ENCODE measurements at regions not wholly inside any gene's neighbourhood (a gene's known extent, or its start where the extent isn't known, plus 50 kb on each side); places are given as distances from the start of the nearest gene placed in this dataset.

DNA sequence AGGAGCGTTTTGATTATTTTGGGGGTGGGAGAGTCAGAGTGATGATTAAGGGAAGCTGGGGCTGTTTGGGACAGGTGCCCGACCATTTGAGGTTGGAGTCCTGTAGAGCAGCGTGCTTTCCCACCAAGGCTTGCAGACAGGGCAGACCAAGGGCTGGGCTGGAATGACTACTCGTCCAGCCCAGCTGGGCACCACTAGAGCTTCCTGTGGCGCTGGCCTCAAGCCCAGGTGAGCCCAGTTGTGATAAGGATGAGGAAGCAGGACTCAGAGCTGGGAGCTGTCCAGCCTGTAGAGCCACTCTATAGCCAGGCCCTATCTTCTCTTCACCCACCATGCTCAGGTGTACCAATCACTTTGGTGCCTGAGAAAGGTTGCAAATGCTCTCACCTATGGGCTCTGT lies 75.8 kb upstream of the ACAN start:
- Mint-ChIP-seq H3K4me3 (no peak overlapping the region), H3K9me3 (ENCODE audit: low read depth) (no peaks in the 10 kb centered on the region), H3K27ac (no peak overlapping the region), H3K4me1 (no peaks in the 10 kb centered on the region), H3K27me3 (peaks cover 10% of the 10 kb centered on the region), H3K36me3 (ENCODE audit: low read depth) (no peaks in the 10 kb centered on the region)
- ATAC-seq, result no peak
- intact Hi-C loops (cut with DNase I, micrococcal nuclease), result no loop called here
- DNase-seq, result no peak
- CTCF ChIA-PET, result no interaction called here
- POLR2A ChIA-PET, result no interaction called here

DNA sequence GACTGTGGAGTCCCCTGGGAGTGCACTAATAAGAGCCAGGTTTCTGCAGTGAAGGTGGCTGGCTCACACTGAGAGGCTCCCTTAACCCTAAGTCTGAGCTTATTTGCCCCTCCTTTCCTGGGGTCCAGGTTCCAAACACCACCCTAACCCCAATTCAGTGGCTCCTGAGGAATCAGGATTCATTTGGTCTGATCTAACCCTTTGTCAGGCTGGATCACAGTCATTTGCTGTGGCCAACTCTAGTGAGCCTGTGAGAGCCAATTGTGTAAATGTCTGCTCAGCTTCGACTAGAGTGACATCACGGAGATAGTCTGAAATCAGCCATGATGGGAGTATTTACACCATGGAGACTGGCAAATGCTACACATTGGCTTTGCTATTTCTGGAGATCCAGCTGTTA lies 73.7 kb upstream of the ACAN start:
- intact Hi-C loops (cut with DNase I, micrococcal nuclease), result no loop called here
- Mint-ChIP-seq H3K9me3 (ENCODE audit: low read depth) (no peaks in the 10 kb centered on the region), H3K36me3 (ENCODE audit: low read depth) (no peaks in the 10 kb centered on the region), H3K27ac (no peak overlapping the region), H3K4me1 (no peaks in the 10 kb centered on the region), H3K4me3 (no peak overlapping the region), H3K27me3 (peaks cover 8% of the 10 kb centered on the region)
- ChIA-PET CTCF (interaction anchor here (0.7 kb wide), 2 partner anchors 393 to 473 kb away, joined by 3 to 4 read pairs; no protein-coding TSS in a partner anchor), POLR2A (no interaction called here)
- DNase-seq, result no peak
- ATAC-seq, result no peak

DNA sequence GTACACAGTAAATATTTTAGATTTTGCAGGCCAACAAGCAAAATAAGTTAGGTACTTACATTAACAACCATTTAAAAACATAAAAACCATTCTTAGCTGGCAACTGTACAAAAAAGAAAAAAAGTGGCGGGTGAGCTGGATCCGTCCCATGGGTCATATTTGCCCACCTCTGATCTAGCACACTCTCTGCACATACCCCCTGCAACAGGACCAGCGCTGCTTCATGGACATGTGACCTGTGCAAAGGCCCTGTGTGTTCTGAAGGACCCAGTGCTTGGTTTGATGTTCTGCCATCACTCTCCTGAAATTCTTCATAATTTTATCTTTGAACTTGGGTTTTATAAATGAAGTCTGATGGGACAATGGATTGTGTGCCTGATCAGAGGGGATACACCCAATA lies 72.5 kb upstream of the ACAN start:
- Mint-ChIP-seq H3K4me3 (no peak overlapping the region), H3K27ac (no peak overlapping the region), H3K4me1 (no peaks in the 10 kb centered on the region), H3K36me3 (ENCODE audit: low read depth) (no peaks in the 10 kb centered on the region), H3K27me3 (peaks cover 8% of the 10 kb centered on the region), H3K9me3 (ENCODE audit: low read depth) (no peaks in the 10 kb centered on the region)
- ChIA-PET CTCF (no interaction called here), POLR2A (no interaction called here)
- ATAC-seq (no peak), DNase-seq (no peak)
- intact Hi-C loops (cut with DNase I, micrococcal nuclease), result no loop called here

DNA sequence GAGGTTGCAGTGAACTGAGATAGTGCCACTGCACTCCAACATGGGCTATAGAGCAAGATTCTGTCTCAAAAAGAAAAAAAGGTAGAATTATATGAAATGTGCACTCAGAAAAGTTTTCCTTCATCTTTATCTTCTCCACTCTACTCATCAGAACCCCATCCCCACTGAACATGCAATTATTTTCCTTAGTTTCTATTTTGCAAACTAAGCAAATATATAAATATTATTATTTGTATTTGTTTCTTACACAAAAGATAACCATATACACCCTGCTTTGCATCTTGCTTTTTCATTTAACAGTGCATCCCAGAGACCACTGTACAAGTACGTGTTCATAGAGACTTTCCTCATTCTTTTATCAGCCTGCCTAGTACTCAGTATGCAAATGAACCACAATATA lies 68.0 kb upstream of the ACAN start:
- peaks cover 10% of the 10 kb centered on the region for H3K27me3 Mint-ChIP-seq
- H3K27ac Mint-ChIP-seq, result no peak overlapping the region
- DNase-seq (no peak), ATAC-seq (no peak)
- H3K4me3 Mint-ChIP-seq, result no peak overlapping the region
- intact Hi-C loops (cut with DNase I, micrococcal nuclease), result no loop called here
- no peaks in the 10 kb centered on the region for H3K36me3 Mint-ChIP-seq (ENCODE audit: low read depth)
- no peaks in the 10 kb centered on the region for H3K4me1 Mint-ChIP-seq
- ChIA-PET CTCF (no interaction called here), POLR2A (no interaction called here)
- H3K9me3 Mint-ChIP-seq (ENCODE audit: low read depth), result no peaks in the 10 kb centered on the region

DNA sequence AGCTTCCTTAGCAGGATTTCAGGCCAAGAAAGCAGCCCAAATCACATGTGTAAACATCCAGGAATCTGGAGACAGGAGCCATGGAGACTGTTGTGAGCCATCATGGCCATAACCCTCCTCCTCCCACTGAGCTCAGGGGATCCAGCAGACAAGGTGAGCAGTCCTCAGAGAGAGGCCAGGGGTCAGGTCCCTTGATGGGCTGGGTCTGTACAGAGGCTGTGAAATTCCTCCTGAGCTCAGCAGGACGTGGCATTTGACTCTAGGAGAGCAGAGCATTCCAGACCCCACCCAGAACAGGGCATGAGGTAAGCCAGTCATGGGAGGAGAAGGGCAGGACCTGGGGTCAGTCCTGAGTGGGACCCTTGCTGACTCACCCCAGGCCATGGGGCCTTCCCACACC lies 67.0 kb upstream of the ACAN start:
- Mint-ChIP-seq H3K27me3 (peaks cover 12% of the 10 kb centered on the region), H3K4me3 (no peak overlapping the region), H3K4me1 (no peaks in the 10 kb centered on the region), H3K36me3 (ENCODE audit: low read depth) (no peaks in the 10 kb centered on the region), H3K27ac (no peak overlapping the region), H3K9me3 (ENCODE audit: low read depth) (no peaks in the 10 kb centered on the region)
- intact Hi-C loops (cut with DNase I, micrococcal nuclease), result no loop called here
- no peak for ATAC-seq
- no peak for DNase-seq
- POLR2A ChIA-PET, result no interaction called here
- CTCF ChIA-PET, result interaction anchor here (0.7 kb wide), 1 partner anchor 442 kb away, joined by 3 read pairs; no protein-coding TSS in a partner anchor

DNA sequence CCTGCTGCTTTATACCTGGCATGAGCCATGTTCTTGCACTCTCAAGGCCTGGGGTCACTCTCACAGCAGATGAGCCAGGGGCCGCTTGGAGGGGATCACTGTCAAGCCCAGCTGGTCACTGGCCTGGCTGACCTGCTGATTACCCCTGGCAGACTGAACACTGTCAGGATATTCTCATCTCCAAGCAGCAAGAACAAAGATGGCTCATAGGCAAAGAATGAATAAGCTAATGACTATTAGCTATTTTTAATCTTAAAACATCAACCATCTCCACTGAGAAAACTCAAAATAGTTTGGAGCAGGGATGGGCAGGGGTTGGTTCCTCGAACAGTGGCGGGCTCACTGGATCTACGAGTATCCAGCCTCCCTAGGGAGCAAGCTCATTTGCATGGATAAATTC lies 64.4 kb upstream of the ACAN start:
- no peak overlapping the region for H3K27ac Mint-ChIP-seq
- DNase-seq, result no peak
- CTCF ChIA-PET, result interaction anchor here (0.6 kb wide), 2 partner anchors 8 to 171 kb away, joined by 3 to 4 read pairs; no protein-coding TSS in a partner anchor
- no peaks in the 10 kb centered on the region for H3K9me3 Mint-ChIP-seq (ENCODE audit: low read depth)
- POLR2A ChIA-PET, result no interaction called here
- no peaks in the 10 kb centered on the region for H3K36me3 Mint-ChIP-seq (ENCODE audit: low read depth)
- ATAC-seq, result no peak
- no peaks in the 10 kb centered on the region for H3K4me1 Mint-ChIP-seq
- peaks cover 14% of the 10 kb centered on the region for H3K27me3 Mint-ChIP-seq
- H3K4me3 Mint-ChIP-seq, result no peak overlapping the region
- intact Hi-C loops (cut with DNase I, micrococcal nuclease), result no loop called here

DNA sequence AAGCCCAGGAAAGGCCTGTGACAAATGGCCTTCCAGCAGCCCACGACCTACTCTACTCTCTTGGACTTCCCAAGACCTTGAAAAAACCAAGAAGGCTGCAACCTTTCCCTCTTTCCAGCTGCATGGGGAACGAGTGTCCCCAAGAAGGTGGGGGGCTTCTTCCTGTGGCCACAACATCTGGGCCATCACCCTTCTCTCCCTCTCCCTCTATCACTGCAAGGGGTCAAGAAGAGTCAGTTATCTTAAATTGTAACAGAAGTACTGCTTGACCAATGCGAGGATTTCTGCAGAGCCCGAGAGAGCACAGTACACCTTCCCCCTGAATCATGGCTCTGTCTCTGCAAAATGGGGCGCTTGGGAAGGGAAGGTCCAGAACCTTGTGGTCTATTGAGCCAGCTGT lies 63.7 kb upstream of the ACAN start:
- no peak for ATAC-seq
- H3K9me3 Mint-ChIP-seq (ENCODE audit: low read depth), result no peaks in the 10 kb centered on the region
- POLR2A ChIA-PET, result no interaction called here

DNA sequence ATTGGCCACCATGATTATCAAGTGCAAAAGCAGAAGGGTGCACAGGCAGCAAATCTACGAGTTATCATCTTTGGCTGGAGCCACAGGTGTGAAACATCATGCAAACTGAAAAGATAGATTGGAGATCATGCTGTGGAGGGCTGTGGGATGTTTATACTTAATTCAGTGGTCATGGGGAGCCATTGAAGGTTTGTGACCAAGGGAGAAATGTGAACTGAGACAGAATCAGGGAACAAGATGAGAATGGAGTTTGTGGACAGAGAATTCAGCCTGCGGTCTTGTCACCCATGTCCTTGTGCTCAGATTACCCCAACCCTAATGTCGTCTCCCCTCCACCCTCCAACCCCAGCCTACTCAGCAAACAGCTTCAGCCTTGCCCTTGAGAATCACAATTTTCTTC lies 62.9 kb upstream of the ACAN start:
- POLR2A ChIA-PET, result no interaction called here
- CTCF ChIA-PET, result no interaction called here

More for the DNA sequence above, 63.7 kb upstream of the ACAN start:
- Mint-ChIP-seq H3K36me3 (ENCODE audit: low read depth) (no peaks in the 10 kb centered on the region), H3K4me1 (no peaks in the 10 kb centered on the region), H3K4me3 (no peak overlapping the region), H3K27me3 (peaks cover 16% of the 10 kb centered on the region), H3K27ac (no peak overlapping the region)
- intact Hi-C loops (cut with DNase I, micrococcal nuclease), result no loop called here
- CTCF ChIA-PET, result interaction anchor here (0.6 kb wide), 1 partner anchor 172 kb away, joined by 3 read pairs; no protein-coding TSS in a partner anchor
- no peak for DNase-seq

DNA sequence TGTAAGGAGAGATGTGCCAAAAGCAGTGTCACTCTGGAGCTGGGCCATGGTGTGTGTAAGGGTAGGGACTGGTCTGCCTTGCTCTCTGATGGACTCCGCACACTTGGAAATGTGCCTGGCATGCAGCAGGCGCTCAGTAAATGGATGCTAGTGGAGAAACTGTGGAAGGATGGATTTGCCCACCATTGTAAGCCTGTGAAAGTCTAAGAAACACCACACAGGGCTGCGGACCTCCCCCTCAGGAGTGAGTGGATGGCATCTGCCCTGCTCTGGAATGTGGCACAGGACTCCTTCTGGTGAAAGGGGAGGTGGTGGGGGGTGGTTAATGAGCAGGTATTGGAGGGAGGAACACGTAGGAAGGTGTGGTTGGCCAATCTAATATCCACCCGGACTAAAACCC lies 62.2 kb upstream of the ACAN start:
- Mint-ChIP-seq H3K4me1 (no peaks in the 10 kb centered on the region), H3K9me3 (ENCODE audit: low read depth) (no peaks in the 10 kb centered on the region), H3K4me3 (no peak overlapping the region), H3K27ac (no peak overlapping the region), H3K36me3 (ENCODE audit: low read depth) (no peaks in the 10 kb centered on the region), H3K27me3 (peaks cover 18% of the 10 kb centered on the region)
- intact Hi-C loops (cut with DNase I, micrococcal nuclease), result no loop called here
- DNase-seq, result no peak
- CTCF ChIA-PET, result no interaction called here
- ATAC-seq, result no peak
- POLR2A ChIA-PET, result no interaction called here

More for the DNA sequence above, 62.9 kb upstream of the ACAN start:
- intact Hi-C loops (cut with DNase I, micrococcal nuclease), result no loop called here
- Mint-ChIP-seq H3K9me3 (ENCODE audit: low read depth) (no peaks in the 10 kb centered on the region), H3K4me3 (no peak overlapping the region), H3K4me1 (no peaks in the 10 kb centered on the region), H3K27me3 (peaks cover 20% of the 10 kb centered on the region), H3K27ac (no peak overlapping the region), H3K36me3 (ENCODE audit: low read depth) (no peaks in the 10 kb centered on the region)
- ATAC-seq (no peak), DNase-seq (no peak)

DNA sequence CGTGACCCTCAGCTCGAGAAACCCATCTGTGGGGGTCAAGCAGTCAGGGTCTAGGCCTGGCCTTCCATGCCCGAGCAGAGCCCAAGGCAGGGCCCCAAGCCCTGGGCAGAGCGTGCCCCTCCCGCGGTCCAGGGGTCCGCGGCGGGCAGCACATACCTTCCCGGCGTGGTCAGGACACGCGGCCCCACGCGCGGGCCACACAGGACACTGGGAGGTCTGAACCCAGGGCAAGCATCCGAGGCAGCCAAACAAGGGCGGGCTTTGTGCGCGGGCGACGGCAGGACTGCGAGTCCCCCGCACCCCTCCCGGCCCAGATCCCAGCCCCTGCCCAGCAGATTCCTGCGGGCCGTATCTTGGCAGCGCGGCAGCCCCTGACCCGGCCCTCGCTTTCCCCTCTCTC lies 61.6 kb upstream of the ACAN start:
- no peak for ATAC-seq
- no peak overlapping the region for H3K4me3 Mint-ChIP-seq

DNA sequence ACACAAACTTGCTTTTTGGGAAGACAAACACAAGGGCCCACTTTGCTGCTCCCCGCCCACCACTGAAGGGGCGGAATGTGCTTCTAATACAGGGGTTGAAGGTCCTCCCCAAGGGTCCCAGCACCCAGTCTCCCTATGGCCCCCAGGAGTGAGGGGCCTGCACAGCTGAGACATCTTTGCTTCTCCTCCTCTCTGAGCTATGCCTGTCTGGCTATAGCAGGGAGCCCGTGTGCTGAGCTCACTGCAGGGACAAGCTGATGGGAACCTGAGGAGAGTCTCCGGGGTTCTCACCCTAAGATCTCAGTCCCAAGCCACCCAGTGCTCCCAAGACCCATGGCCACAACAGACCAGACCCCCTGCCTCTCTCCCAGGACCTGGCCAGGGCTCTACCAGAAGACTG lies 61.1 kb upstream of the ACAN start:
- CTCF ChIA-PET, result no interaction called here
- Mint-ChIP-seq H3K4me1 (no peaks in the 10 kb centered on the region), H3K27me3 (peaks cover 19% of the 10 kb centered on the region), H3K9me3 (ENCODE audit: low read depth) (no peaks in the 10 kb centered on the region), H3K36me3 (ENCODE audit: low read depth) (no peaks in the 10 kb centered on the region), H3K27ac (no peak overlapping the region), H3K4me3 (no peak overlapping the region)
- intact Hi-C loops (cut with DNase I, micrococcal nuclease), result no loop called here
- DNase-seq, result no peak
- POLR2A ChIA-PET, result no interaction called here
- ATAC-seq, result no peak

More for the DNA sequence above, 61.6 kb upstream of the ACAN start:
- Mint-ChIP-seq H3K27me3 (peaks cover 16% of the 10 kb centered on the region), H3K9me3 (ENCODE audit: low read depth) (no peaks in the 10 kb centered on the region), H3K27ac (no peak overlapping the region), H3K4me1 (no peaks in the 10 kb centered on the region), H3K36me3 (ENCODE audit: low read depth) (no peaks in the 10 kb centered on the region)
- CTCF ChIA-PET, result no interaction called here
- no peak for DNase-seq
- POLR2A ChIA-PET, result no interaction called here
- intact Hi-C loops (cut with DNase I, micrococcal nuclease), result no loop called here

DNA sequence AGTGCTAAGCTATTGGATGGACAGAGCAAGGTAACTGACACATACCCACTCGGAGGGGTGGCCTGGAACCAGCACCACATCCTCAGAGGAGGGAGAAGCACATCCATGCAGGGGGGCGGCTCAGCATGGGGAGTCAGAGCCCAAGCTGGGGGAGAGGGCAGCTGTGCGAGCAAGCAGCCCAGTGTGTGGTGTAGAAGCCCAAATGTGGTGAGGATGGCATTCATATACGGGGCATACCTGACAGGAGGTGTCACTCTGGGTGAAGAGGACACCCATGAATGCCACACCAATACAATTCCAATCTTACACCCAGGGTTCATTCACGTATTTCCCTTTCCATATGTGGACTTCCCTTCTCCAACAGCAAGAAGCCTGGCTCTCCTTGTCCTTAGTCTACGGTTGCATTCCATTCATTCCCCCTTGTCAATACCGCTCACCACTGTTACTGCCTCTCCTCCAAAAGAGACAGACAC lies 58.7 kb upstream of the ACAN start:
- ATAC-seq (no peak), DNase-seq (no peak)
- Mint-ChIP-seq H3K27ac (no peak overlapping the region), H3K4me1 (no peaks in the 10 kb centered on the region), H3K36me3 (ENCODE audit: low read depth) (no peaks in the 10 kb centered on the region), H3K27me3 (peaks cover 18% of the 10 kb centered on the region), H3K4me3 (no peak overlapping the region), H3K9me3 (ENCODE audit: low read depth) (no peaks in the 10 kb centered on the region)
- ChIA-PET CTCF (no interaction called here), POLR2A (no interaction called here)
- intact Hi-C loops (cut with DNase I, micrococcal nuclease), result no loop called here

DNA sequence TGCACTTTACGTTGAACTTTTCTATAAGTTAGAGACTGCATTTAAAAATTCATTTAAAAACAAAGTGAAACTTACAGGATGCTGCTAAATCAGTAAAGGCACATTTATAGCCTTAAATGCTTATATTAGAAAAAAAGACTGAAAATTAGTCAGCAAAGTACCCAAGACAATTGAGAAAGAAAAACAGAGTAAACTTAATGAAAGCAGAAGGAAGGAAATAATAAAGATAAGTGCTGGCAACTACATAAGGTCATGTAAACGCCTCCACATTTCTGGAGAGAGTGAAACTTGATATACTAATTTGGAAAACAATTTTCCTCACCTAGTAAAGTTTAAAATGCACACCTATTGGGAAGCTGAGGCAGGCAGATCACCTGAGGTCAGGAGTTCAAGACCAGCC lies 58.2 kb upstream of the ACAN start:
- ChIA-PET POLR2A (no interaction called here), CTCF (no interaction called here)
- Mint-ChIP-seq H3K27ac (no peak overlapping the region), H3K4me3 (no peak overlapping the region), H3K27me3 (peaks cover 16% of the 10 kb centered on the region), H3K9me3 (ENCODE audit: low read depth) (no peaks in the 10 kb centered on the region), H3K4me1 (no peaks in the 10 kb centered on the region), H3K36me3 (ENCODE audit: low read depth) (no peaks in the 10 kb centered on the region)
- DNase-seq (no peak), ATAC-seq (no peak)
- intact Hi-C loops (cut with DNase I, micrococcal nuclease), result no loop called here

All from activated CD4-positive, alpha-beta T cell treated with anti-CD3 and anti-CD28 coated beads for 36 hours (primary cell).